Dermis microvascular lymphatic vessel endothelial cell (primary cell): ENCODE measurements at regions not wholly inside any gene's neighbourhood (a gene's known extent, or its start where the extent isn't known, plus 50 kb on each side); places are given as distances from the start of the nearest gene placed in this dataset.

Experiments
- DNase-seq, 2 donors: peaks; one replicate each; pipeline versions ENCODE4 v3.0.0 to v3.0.0-alpha.2; 2010; ENCODE audit warnings: low read depth in 2 of 2

DNA sequence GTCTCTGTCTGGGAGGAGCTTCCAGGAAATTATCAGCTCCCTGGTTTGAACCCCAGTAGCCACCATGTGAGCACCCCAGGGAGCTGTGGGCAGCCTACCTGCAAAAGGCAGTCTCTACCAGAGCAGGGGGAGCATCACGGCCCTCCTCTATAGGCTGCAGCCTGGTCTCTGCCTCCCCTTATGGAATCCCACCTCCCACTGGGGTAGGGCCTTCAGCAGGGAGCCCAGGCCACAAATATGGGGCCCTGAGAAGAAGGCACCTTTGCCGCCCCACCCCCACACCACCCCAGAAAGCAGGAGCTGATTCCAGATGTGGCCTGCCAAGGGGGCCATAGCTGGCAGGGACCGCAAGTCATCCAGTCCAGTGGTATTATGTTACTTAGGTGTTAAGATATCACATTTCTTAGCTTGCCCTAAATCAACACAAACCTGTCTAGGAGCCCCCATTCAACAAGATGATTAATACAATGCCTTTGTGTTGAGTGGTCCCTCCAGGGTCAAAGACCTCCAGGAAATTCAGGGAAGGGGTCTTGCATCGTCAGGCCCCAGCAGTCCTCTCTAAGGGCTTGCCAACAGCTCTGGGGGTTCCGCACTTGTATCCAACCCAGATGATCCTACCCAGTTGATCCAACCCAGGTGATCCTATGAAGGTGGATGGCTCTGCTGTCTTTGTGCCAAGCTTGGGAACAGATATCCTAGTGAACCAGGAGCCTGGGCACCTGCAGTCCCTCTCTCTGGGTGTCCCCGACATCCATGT, 114.9 kb downstream of the OAT start:
- DNase-seq, result no peak

DNA sequence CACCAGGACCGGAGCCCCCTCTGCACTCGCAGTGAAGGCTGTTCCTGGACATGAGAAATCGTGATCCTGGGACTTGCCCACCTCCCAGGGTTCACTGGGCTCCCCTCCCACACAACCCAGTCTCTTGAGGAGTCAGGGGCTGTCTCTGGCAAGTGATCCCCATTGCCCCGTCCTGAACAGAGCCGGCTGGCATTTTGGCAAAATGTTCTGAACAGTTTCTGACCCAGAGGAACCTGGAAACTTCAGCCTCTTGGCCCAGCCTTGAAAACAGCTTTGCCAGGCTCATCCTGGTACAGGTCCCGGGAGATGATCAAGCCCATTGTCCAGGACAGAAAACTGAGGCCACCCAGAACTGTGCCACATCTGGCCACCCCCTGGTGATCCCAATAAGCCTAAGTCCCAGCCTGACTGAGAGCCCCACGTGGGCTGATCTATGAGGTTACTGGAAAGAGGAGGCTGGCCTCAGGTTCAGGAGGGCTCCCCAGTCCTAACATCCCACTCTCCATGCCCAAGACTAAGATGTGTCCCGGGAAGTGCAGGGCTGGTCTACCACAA, 115.7 kb downstream of the OAT start:
- no peak for DNase-seq

DNA sequence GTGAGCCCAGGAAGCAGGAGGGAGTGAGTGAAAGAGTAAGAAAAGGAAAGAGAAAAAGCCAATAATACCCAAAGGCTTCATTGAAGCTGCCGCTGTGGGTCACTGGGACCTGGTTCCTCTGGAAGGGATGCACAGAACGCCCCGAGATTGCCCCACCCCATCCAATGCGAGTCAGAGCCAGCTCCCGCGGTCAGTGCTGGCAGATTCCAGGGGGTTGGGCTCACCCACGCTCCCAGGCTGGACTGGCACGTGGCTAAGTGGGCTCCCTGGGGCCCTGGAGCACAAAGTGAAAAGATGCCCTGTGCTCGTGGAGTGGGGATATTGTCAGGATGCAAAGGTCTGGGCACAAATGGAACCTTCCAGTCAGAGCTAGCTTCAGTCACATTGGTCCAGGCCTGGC, 117.0 kb downstream of the OAT start:
- no peak for DNase-seq

DNA sequence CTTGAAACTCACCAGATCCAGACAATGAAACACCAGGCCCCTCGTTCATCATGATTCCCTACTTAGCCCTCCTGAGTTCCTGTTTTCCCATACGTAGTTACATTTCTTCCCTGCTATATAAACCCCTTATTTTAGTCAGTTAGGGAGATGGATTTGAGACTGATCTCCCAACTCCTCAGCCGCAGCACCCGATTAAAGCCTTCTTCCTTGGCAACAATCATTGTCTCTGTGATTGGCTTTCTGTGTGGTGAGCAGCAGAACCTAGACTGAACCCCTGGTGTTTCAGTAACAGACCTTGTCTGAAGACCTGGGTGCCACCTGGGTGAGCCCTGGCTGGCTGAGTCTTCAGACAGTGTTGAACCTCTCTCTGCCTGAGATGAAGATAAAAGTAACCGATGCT, 118.0 kb downstream of the OAT start:
- no peak for DNase-seq

- DNase-seq, result no peak
These were observed 118.5 kb downstream of the OAT start for GRCh38 chr10:124300224-124300623.

DNA sequence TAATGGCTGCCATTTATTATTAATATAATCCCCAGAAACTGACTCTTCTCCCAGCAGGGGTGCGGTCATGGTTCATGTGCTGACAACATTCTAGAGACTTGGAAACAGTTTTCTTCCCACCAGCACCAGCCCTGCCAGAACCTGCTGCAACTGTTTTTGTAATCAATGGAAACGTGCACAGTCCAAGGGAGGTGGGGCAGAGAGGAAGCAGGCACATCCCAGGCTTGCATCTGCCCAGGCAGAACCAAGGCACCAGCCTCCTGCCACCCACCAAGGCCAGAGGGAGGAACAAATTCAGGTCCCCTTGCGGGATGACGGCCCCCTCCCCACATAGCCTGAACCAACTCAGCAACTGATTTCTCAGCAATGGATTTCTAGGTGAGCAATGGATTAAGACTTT, 119.0 kb downstream of the OAT start:
- no peak for DNase-seq

GRCh38 chr10:124298891-124299290, 119.8 kb downstream of the OAT start:
- no peak for DNase-seq

GRCh38 chr10:124296813-124297788, 121.6 kb downstream of the OAT start:
- no peak for DNase-seq

- no peak for DNase-seq
These were observed 122.5 kb downstream of the OAT start for GRCh38 chr10:124296121-124296812.

DNA sequence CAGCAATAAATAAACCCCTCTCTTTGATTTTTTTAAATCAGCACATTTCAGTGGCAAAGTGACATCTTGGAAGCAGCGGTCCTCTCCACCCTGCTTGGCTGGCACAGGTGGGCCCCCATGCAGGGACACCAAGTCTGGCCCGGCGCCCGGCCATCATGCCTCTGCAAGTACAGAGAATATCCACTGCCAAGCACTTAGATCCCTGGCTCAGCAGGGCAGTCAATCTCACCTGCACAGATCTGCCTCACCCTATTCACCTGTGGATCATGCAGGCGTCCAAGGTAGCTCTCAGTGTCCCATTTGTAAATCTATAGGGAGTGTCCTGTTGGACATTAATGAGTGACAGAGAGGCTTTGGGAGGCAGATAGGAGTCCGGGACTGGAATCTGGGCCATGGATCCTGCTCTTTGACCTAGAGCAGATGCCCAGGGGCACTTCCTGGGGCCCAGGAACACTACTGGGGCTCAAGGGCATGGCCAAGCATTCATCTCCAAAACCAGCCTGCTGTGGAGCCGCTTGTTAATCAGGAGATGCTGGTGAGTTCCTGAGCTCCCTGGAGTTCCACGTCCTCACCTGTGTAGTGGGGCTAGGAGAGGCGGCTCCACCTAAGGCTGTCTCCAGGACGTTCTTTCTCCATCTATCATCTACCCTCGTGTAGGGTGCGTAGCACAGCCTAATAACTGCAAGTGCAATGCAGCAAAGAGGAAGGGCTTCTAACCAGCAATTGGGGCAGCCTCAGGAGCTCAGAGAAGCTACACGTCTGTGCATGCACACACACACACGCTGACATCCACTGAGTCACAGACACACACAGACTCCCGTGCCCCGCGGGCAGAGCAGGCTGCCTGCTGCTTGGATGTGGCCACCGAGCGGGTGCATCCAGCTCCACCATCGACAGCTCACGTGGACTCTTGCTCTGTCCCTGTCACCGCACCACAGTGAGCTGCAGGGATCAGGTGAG, 123.6 kb downstream of the OAT start:
- no peak for DNase-seq

GRCh38 chr10:124293616-124294449, 124.9 kb downstream of the OAT start:
- no peak for DNase-seq

DNA sequence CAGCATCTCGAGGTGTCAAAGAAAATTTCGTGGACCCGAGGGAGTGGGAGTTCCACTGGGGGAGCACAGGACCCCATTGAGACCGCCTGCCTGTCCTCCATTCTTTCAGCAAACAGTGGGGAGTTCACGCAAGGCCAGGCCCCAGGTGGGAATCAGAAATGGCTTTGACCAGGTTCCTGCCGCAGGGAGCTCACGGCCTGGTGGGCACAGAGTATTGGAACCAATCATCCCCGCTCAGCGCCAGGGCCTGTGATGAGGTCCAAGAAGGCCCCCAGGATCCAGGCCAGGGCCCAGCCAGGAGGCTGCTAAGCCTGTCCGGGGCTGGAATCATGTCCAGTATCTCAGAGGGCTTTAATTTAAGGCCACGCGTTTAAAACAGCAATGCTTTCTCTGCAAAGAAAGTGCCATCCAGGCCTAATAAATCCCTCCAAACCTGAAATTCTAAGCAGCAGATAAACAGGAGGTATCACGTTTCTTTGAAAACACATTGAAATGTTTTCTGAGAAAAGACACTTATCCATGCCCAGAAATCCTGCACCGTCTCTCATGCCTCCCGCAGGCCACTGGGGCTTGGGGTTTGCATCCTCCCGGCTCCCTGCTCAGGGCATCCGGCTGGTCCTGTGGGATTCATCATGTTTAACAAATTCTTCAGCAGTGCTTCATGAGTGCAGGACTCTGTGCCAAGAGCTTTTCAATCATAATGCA, 125.7 kb downstream of the OAT start:
- no peak for DNase-seq

GRCh38 chr10:124291001-124291701, 127.6 kb downstream of the OAT start:
- no peak for DNase-seq

DNA sequence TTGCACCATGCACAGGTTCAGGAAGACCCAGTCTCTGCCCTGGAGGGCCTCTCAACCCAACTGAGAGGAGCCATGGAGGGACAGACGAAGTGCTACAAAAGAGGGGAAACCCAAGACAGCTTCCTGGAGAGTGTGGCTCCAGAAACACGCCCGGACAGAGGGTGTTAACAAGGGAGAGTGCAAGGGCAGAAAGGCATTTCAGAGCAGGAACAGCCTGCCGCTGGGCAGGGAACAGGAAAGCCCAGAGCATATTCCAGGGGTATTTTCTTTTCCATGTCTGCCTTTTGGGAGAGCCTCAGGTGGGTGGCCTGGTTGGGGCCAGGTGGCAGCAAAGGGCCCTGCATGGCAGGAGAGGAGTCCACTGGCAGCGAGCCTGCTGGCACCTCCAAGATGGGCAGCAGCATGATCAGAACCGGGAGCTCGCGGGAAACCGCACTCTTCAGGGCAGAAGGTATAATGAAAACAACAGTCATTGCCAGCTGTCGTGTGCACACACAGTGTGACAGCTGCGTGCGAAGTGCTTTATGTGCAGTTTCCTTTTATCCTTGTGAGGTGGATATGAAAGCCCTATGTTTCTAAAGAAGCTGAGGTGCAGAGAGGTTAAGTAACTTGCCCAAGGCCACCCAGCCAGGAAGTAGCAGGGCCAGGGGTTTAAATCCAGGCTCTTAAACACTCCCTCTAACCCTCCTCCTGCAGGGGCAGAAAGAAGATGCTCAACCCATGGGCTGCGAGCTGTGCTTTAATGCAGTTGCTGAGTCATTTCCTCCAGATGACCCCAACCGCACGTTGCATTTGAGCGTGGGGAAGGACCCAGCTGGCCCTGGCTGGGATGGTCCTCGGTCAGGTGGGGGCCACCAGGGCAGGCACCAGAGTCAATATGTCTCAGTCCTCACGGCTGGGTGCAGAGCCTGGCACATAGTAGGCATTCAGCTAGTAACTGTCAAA, 128.6 kb downstream of the OAT start:
- peak in 1 of 2 donors; percentile 12 for DNase-seq

DNA sequence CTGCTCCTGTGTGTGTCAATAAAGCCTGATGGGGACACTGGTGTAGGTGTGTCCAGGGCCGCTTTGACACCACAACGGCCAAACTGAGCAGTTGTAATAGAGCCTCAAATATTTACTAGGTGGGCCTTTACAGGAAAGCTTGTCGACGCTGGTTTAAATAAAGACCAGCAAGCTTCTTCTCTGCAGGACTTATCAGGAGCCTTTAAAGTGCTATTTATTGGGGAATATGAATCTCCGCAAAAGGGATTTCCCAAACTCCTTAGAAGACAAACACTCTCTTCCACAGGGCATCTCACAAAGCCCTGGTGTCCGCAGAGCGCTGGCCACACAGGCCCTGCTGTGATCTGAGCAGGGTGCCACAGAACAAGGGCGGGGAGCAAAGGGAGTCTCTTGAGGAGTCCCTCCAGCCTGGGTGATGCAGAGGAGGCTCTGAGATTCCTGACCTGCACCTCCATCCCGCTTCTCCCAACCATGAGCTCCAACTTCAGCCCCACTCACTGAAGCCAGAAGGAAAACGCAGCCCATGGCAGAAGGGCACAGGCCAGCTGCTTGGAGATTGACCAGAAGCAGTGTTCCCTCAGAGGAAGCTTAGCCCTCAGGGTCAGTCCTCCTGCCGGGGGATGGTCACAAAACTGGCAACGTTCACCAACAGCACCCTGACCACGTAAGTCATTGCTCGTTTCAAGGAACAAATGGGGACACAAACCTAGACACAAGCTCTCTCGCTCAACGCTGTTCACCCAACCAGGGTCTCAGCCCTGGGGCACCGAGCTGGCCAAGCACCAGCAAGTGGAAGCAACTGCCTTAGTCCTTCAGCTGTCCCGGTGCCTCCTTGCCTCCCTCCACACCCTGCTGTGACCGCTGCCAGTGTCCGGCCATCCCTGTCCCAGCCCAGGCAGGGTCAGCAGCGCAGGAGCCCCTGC, 129.5 kb downstream of the OAT start:
- no peak for DNase-seq

GRCh38 chr10:124288486-124288885, 130.2 kb downstream of the OAT start:
- DNase-seq, result no peak
